HUES6 (cell line): ENCODE measurements at regions not wholly inside any gene's neighbourhood (a gene's known extent, or its start where the extent isn't known, plus 50 kb on each side); places are given as distances from the start of the nearest gene placed in this dataset.

Source experiments
- H3K27ac ChIP-seq: 2 replicates; pipeline ENCODE4 v1.7.0; 2013; ENCODE audit warnings: low read depth, mild to moderate bottlenecking, low read length, inconsistent platforms
- H3K27me3 ChIP-seq: 2 replicates; pipeline ENCODE4 v1.6.1; 2013; ENCODE audit warnings: low read length; ENCODE audit not compliant: control insufficient read depth, insufficient read depth
- H3K36me3 ChIP-seq: 2 replicates; pipeline ENCODE4 v1.6.1; 2013; ENCODE audit warnings: low read length; ENCODE audit not compliant: control insufficient read depth, insufficient read depth
- H3K4me1 ChIP-seq: 2 replicates; pipeline ENCODE4 v1.6.1; 2013; ENCODE audit warnings: low read length; ENCODE audit not compliant: control insufficient read depth, insufficient read depth
- H3K4me3 ChIP-seq: 2 replicates; pipeline ENCODE4 v1.5.1; 2013; ENCODE audit warnings: low read depth, low read length
- H3K9ac ChIP-seq: one replicate; pipeline ENCODE4 v1.6.1; 2013; ENCODE audit warnings: mild to moderate bottlenecking, low read length
- H3K9me3 ChIP-seq: 2 replicates; pipeline ENCODE4 v1.6.1; 2013; ENCODE audit warnings: low read depth, low read length; ENCODE audit not compliant: control insufficient read depth, insufficient read depth

GRCh38 chr4:123476089-123476488 is 79.5 kb downstream of the SPRY1 start:
- Histone ChIP-seq H3K27ac (no peak overlapping the region), H3K27me3 (no peaks in the 10 kb centered on the region), H3K4me1 (peaks cover 24% of the 10 kb centered on the region), H3K9ac (no peak overlapping the region), H3K9me3 (no peaks in the 10 kb centered on the region), H3K36me3 (no peaks in the 10 kb centered on the region), H3K4me3 (no peak overlapping the region)

GRCh38 chr4:123477711-123478209 is 81.2 kb downstream of the SPRY1 start:
- H3K9me3 ChIP-seq = no peaks in the 10 kb centered on the region
- no peaks in the 10 kb centered on the region for H3K36me3 ChIP-seq
- H3K27me3 ChIP-seq = no peaks in the 10 kb centered on the region
- no peak overlapping the region for H3K9ac ChIP-seq
- no peak overlapping the region for H3K27ac ChIP-seq
- peaks cover 24% of the 10 kb centered on the region for H3K4me1 ChIP-seq
- H3K4me3 ChIP-seq = no peak overlapping the region

- no peaks in the 10 kb centered on the region for H3K27me3 ChIP-seq
- peaks cover 24% of the 10 kb centered on the region for H3K4me1 ChIP-seq
- no peaks in the 10 kb centered on the region for H3K9me3 ChIP-seq
- no peak overlapping the region; the same call in 1 of the 2 replicates for H3K27ac ChIP-seq
- no peak overlapping the region for H3K4me3 ChIP-seq
- H3K36me3 ChIP-seq = no peaks in the 10 kb centered on the region
- no peak overlapping the region for H3K9ac ChIP-seq
Observed at GRCh38 chr4:123478859-123479345, 82.3 kb downstream of the SPRY1 start.

- H3K27ac ChIP-seq = no peak overlapping the region
- H3K36me3 ChIP-seq = no peaks in the 10 kb centered on the region
- H3K4me1 ChIP-seq = peaks cover 24% of the 10 kb centered on the region
- H3K9ac ChIP-seq = no peak overlapping the region
- H3K27me3 ChIP-seq = no peaks in the 10 kb centered on the region
- H3K4me3 ChIP-seq = no peak overlapping the region
- H3K9me3 ChIP-seq = no peaks in the 10 kb centered on the region
Observed at GRCh38 chr4:123479944-123480343, 83.3 kb downstream of the SPRY1 start.

DNA sequence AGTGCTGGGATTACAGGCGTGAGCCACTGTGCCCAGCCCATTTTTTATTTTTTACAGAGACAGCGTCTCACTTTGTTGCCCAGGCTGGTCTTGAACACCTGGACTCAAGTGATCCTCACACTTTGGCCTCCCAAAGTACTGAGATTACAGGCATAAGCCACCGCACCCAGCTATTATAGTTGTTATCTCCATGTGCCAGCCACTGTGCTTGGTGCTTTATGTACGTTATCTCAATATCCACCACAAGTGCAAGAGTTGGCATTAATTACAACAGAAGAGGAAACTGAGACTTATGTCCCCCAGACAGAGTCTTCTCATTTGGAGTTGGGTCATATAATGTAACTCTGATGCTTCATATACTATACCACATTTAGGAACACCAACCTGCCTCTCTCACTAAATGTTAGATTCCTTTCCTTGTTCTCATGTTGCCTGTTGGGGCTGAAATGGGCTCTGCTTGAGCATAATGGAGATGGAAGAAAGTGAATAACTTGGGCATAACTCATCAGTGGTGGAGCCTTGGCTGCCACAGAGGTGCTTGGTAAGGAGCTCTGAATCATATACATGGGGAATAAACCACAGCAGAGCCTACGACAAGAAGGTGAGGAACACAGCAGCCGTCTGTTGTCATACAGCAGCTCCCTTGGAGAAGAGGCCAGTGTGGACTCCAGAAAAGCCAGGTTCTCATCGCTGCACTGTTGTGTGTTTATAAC is 84.3 kb downstream of the SPRY1 start:
- no peaks in the 10 kb centered on the region for H3K9me3 ChIP-seq
- H3K4me1 ChIP-seq = peaks cover 24% of the 10 kb centered on the region
- H3K27ac ChIP-seq = no peak overlapping the region
- no peak overlapping the region for H3K4me3 ChIP-seq
- no peaks in the 10 kb centered on the region for H3K36me3 ChIP-seq
- no peak overlapping the region for H3K9ac ChIP-seq
- no peaks in the 10 kb centered on the region for H3K27me3 ChIP-seq

DNA sequence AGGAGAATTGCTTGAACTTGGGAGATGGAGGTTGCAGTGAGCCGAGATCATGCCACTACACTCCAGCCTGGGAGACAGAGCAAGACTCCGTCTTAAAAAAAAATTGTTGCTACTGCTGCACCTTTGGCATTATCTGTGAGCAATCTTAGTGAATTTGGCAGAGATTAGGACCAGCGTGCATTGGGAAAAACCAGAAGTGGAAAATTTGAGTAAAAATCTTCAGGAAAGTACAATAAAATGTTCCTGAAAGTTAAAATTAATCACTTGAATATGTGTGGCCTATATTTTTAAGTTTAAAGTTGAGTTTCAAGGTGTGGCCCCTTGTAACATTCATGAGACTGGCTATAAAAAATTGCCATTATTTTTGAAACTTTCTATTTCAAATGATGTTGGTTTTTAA is 85.1 kb downstream of the SPRY1 start:
- no peaks in the 10 kb centered on the region for H3K36me3 ChIP-seq
- no peak overlapping the region for H3K4me3 ChIP-seq
- no peak overlapping the region for H3K27ac ChIP-seq
- H3K9me3 ChIP-seq = no peaks in the 10 kb centered on the region
- peaks cover 24% of the 10 kb centered on the region for H3K4me1 ChIP-seq
- H3K27me3 ChIP-seq = no peaks in the 10 kb centered on the region
- H3K9ac ChIP-seq = no peak overlapping the region

- peaks cover 7% of the 10 kb centered on the region; the same call in 1 of the 2 replicates for H3K4me1 ChIP-seq
- no peaks in the 10 kb centered on the region for H3K27me3 ChIP-seq
- no peak overlapping the region for H3K27ac ChIP-seq
Observed at GRCh38 chr4:123484291-123484926, 87.8 kb downstream of the SPRY1 start.

GRCh38 chr4:123485601-123486000 is 89.0 kb downstream of the SPRY1 start:
- Histone ChIP-seq H3K9me3 (no peaks in the 10 kb centered on the region), H3K27me3 (no peaks in the 10 kb centered on the region), H3K36me3 (no peaks in the 10 kb centered on the region), H3K4me3 (no peak overlapping the region), H3K27ac (no peak overlapping the region), H3K4me1 (no peaks in the 10 kb centered on the region), H3K9ac (no peak overlapping the region)

More at GRCh38 chr4:123484291-123484926, 87.8 kb downstream of the SPRY1 start:
- Histone ChIP-seq H3K36me3 (no peaks in the 10 kb centered on the region), H3K9me3 (no peaks in the 10 kb centered on the region), H3K4me3 (no peak overlapping the region), H3K9ac (no peak overlapping the region)

DNA sequence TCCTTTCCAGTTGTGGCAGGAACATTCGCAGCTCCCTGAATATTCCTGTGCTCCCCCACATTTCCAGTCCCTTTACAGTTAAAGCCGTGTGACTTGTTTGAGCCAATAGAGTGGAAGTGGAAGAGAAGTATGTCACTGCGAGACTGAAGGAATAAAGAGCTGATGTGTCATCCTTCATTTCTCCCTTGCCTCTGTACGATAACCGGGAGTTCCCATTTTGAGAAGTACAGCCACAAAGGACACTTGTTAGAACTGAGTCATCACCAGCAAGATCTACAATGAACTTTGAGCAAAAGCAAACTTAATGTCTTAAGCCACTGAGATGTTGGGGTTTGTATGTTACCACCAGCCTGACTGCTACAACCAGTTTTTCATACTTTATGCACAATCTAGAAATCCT is 92.3 kb downstream of the SPRY1 start:
- Histone ChIP-seq H3K4me1 (no peaks in the 10 kb centered on the region), H3K27me3 (no peaks in the 10 kb centered on the region), H3K9ac (no peak overlapping the region), H3K9me3 (no peaks in the 10 kb centered on the region), H3K27ac (no peak overlapping the region), H3K4me3 (no peak overlapping the region), H3K36me3 (no peaks in the 10 kb centered on the region)

DNA sequence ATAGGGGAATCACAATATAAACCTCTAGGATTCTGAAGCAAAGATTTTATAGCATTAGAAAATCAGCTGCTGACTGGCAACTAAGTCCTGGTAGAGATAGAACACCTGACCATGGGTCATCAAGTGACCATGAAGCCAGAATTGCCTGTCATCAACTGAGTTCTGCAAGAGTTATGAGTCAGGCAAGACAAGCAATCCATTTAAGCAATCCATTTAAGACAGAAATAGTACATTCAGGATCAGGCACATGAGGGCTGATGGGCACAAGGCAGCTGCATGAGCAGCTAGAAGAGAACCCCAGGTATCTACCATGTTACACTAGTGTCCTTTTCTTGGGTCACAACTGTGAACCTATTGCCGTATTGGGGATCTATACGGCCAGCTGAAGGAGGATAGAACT is 98.9 kb downstream of the SPRY1 start:
- Histone ChIP-seq H3K9ac (no peak overlapping the region), H3K36me3 (no peaks in the 10 kb centered on the region), H3K4me1 (peaks cover 5% of the 10 kb centered on the region; the same call in 1 of the 2 replicates), H3K27ac (no peak overlapping the region), H3K27me3 (no peaks in the 10 kb centered on the region), H3K9me3 (peaks cover 12% of the 10 kb centered on the region), H3K4me3 (no peak overlapping the region)

GRCh38 chr4:123496421-123496820 is 99.8 kb downstream of the SPRY1 start:
- Histone ChIP-seq H3K27ac (no peak overlapping the region), H3K36me3 (no peaks in the 10 kb centered on the region), H3K9ac (no peak overlapping the region), H3K4me1 (peaks cover 5% of the 10 kb centered on the region; the same call in 1 of the 2 replicates), H3K4me3 (no peak overlapping the region), H3K27me3 (no peaks in the 10 kb centered on the region), H3K9me3 (peaks cover 18% of the 10 kb centered on the region)
